Stimulated activated CD4-positive, alpha-beta T cell treated with anti-CD3 and anti-CD28 coated beads, Interleukin-15, amount 100 ng/mL, for 1 hour (primary cell): ENCODE measurements at regions not wholly inside any gene's neighbourhood (a gene's known extent, or its start where the extent isn't known, plus 50 kb on each side); places are given as distances from the start of the nearest gene placed in this dataset.

ENCODE experiments used
- DNase-seq, 2 donors: peaks; one replicate each; pipeline ENCODE4 v3.0.0-alpha.2; 2020; ENCODE audit warnings: low read depth in 1 of 2, low spot score in 1 of 2

- DNase-seq: no peak
Measured at GRCh38 chr7:25358926-25359325, 130.6 kb upstream of the NPVF start.

GRCh38 chr7:25359471-25360059, 131.3 kb upstream of the NPVF start:
- no peak for DNase-seq

- DNase-seq: no peak
Measured at GRCh38 chr7:25360451-25360850, 132.2 kb upstream of the NPVF start.

GRCh38 chr7:25361387-25361786, 133.1 kb upstream of the NPVF start:
- no peak for DNase-seq

GRCh38 chr7:25361863-25362262, 133.6 kb upstream of the NPVF start:
- DNase-seq: no peak

GRCh38 chr7:25368599-25369201, 140.4 kb upstream of the NPVF start:
- DNase-seq: no peak

GRCh38 chr7:25369786-25370185, 141.5 kb upstream of the NPVF start:
- DNase-seq: no peak

GRCh38 chr7:25371972-25372371, 143.7 kb upstream of the NPVF start:
- no peak for DNase-seq

GRCh38 chr7:25375805-25376600, 147.7 kb upstream of the NPVF start:
- no peak for DNase-seq

- DNase-seq: no peak
Measured at GRCh38 chr7:25379351-25380300, 151.3 kb upstream of the NPVF start.

- DNase-seq: no peak
Measured at GRCh38 chr7:25381818-25382589, 153.7 kb upstream of the NPVF start.

GRCh38 chr7:25382869-25383268, 154.6 kb upstream of the NPVF start:
- DNase-seq: no peak

GRCh38 chr7:25383402-25383801, 155.1 kb upstream of the NPVF start:
- no peak for DNase-seq

- no peak for DNase-seq
Measured at GRCh38 chr7:25384788-25385505, 156.7 kb upstream of the NPVF start.

GRCh38 chr7:25385506-25386136, 157.3 kb upstream of the NPVF start:
- no peak for DNase-seq

- DNase-seq: no peak
Measured at GRCh38 chr7:25386311-25386744, 158.0 kb upstream of the NPVF start.

- DNase-seq: no peak
Measured at GRCh38 chr7:25388681-25389080, 160.4 kb upstream of the NPVF start.

GRCh38 chr7:25389489-25390106, 161.3 kb upstream of the NPVF start:
- DNase-seq: no peak

GRCh38 chr7:25391295-25391861, 163.1 kb upstream of the NPVF start:
- DNase-seq: no peak
